Activated CD8-positive, alpha-beta memory T cell treated with anti-CD3 and anti-CD28 coated beads, Interleukin-2, amount 50 U/mL, for 24 hours (primary cell): ENCODE measurements at regions not wholly inside any gene's neighbourhood (a gene's known extent, or its start where the extent isn't known, plus 50 kb on each side); places are given as distances from the start of the nearest gene placed in this dataset.
"Not testable (repeated sequence)": the region's sequence is repeated elsewhere in the genome, so short reads cannot be mapped to it uniquely, and the experiment has no call there.

ENCODE experiments used
- DNase-seq: peaks from one replicate; pipeline ENCODE4 v3.0.0-alpha.2; 2020; ENCODE audit errors: extremely low read depth

DNA sequence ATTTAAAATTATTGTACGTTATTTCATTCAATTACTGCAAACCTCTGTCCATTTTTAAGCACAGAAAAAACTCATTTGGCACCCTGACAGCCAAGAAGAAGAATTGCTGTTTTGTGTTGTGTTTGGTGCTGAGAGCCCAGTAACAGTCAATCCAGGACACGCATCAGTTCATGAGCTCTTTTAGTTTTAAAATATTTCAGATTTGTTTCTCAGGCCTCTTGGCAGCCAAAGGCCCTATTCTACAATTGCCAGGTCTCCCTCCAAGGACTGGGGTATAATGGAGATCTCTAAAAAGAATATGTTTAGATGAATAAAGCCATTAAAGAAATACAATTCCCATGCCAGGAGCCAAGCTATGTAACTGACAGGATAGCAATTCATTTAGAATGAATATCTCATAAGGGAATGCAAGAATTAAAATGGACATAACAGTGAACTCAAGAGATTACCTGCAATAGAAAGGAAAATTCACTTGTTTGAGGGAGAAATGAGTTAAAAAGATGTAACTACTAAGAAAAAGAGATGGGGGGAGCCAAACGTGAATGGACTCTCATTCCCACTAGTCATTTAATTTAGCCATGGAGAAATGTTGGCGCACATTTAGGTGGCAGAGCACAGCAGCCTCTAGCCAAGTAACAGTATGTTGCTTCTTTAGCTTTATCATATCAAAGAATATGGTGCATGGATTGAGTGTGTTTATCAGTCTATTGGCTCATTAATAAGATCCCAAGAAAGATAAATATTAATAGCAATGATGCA is 140.6 kb upstream of the PELI2 start:
- no peak for DNase-seq

GRCh38 chr14:55979096-55979495 is 139.1 kb upstream of the PELI2 start:
- no peak for DNase-seq

GRCh38 chr14:55979781-55980180 is 138.4 kb upstream of the PELI2 start:
- DNase-seq: no peak

GRCh38 chr14:55980970-55981369 is 137.2 kb upstream of the PELI2 start:
- no peak for DNase-seq

GRCh38 chr14:55986069-55986468 is 132.1 kb upstream of the PELI2 start:
- no peak for DNase-seq

DNA sequence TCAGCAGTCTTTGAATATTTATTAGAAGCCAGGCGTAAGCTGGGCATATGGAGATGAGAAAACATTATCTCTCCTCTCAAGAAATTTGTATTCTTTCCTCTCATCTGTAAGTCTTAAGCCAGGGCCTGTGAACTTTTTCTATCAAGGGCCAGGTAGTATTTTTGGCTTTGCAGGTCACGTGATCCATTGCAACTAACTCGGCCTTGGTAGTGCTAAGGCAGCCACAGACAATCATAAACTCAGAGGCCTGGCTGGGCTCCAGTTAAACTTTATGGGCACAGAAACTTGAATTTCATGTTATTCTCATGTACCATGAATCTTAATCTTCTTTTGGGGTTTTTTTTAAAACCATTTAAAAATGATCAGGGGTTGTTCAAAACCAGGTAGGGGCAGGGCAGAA is 117.4 kb upstream of the PELI2 start:
- DNase-seq: no peak

DNA sequence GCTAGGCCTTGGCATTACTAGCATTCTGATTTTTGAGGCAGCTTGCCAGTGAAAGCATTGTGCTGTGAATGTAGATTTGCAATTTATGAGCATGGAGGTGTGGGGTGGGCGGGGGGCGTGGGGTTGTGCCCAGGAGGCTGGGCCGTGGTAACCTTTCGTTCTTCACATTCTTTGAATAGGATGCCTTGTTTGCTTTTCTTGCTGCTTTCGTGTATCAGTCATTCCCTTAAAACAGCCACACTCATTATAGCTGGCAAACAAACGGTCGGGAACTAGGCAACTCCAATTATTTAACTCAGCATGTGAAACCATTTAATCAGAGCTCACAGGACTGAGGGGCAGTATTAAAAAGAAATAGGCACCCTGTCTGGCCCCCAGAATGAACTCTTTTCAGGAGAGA is 115.9 kb upstream of the PELI2 start:
- DNase-seq: no peak

- DNase-seq: no peak
Observed at GRCh38 chr14:56002876-56003625, 115.2 kb upstream of the PELI2 start.

- DNase-seq: no peak
Observed at GRCh38 chr14:56004323-56004722, 113.9 kb upstream of the PELI2 start.

DNA sequence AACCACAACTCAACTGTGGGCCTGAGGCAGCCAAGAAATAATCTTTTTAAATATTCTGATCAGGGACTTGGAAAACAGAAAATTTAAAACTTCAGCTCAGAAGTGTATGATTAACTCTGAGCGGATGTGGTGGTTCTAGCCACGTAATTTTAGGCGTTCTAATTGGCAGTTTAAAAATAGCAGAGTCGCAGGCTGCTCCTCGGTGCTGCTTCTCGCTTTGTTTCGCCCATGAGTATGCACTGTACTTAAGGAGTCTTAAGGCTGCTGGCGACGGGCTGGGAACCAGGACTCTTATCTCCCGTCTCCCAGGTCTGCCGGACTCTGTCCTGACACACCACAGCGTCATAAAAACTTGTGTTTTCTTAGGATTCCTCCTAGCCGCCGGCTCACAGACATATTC is 113.4 kb upstream of the PELI2 start:
- DNase-seq: no peak

DNA sequence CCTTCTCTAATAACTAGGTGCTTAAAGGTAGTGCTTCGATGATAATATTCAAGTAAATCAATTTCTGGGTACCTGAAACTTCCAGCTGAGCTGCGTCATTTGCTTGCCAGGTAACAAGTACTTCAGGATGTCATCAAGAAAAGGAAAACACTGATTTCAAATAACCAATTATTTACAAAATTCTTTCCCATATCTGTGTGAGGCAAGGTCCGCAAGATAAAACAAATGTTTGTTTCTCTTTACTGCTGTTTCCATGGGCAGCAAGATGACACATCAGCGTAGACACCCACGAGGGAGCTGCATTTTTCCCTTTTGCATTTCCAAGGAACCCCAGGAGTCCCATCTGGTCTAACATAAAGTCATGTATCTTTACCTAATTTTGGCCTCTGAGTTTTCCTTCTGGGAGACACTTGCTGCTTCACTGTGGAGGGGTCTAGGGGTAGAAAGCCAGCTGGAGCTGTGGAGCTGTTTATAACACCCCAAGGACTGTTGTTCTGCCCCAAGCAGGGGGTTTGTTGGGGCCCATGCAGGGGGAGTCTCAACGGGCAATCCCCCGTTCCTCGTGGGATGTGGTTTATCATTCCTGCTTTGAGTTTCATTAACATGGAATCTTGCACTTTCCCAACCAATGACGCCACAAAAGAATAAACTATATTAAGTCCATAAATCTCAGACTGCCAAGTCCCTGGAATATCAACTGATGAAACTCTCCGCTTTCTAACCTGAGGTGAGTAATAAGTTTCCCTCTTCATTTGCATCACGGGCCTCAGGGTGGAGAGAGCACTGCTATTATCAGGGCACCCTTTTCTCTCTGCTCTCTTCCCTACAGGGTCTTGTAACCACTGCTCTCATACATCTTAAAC is 112.8 kb upstream of the PELI2 start:
- no peak for DNase-seq

GRCh38 chr14:56007491-56007890 is 110.7 kb upstream of the PELI2 start:
- not testable (repeated sequence) for DNase-seq

GRCh38 chr14:56008150-56008549 is 110.1 kb upstream of the PELI2 start:
- DNase-seq: no peak

DNA sequence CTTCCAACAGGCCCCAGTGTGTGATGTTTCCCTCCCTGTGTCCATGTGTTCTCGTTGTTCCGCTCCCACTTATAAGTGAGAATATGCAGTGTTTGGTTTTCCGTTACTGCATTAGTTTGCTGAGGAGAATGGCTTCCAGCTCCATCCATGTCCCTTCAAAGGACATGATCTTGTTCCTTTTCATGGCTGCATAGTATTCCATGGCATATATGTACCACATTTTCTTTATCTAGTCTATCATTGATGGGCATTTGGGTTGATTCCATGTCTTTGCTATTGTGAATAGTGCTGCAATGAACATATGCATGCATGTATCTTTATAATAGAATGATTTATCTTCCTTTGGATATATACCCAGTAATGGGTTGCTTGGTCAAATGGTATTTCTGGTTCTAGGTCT is 109.5 kb upstream of the PELI2 start:
- DNase-seq: not testable (repeated sequence)

DNA sequence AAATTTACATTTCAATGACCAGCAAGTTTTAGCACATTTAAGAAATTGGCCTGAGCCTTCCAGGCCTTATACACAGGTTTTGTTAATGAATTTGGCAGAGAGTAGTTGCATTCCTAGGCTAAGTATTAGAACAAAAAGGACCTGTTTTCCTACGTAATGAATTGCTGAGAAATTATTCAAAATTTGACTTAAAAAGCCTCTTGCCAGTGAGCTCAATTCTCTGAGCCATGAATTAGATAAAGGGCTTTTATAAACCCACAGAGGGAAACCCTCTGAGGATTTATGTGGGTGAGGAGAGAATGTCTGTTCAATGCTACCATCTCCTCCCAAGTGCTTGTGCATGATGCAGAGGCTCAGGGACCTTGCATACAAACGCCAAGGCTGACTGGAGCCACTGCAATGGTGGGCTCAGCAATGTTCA is 94.5 kb upstream of the PELI2 start:
- DNase-seq: no peak

- DNase-seq: no peak
Observed at GRCh38 chr14:56025191-56025590, 93.0 kb upstream of the PELI2 start.

- no peak for DNase-seq
Observed at GRCh38 chr14:56026506-56026905, 91.7 kb upstream of the PELI2 start.

DNA sequence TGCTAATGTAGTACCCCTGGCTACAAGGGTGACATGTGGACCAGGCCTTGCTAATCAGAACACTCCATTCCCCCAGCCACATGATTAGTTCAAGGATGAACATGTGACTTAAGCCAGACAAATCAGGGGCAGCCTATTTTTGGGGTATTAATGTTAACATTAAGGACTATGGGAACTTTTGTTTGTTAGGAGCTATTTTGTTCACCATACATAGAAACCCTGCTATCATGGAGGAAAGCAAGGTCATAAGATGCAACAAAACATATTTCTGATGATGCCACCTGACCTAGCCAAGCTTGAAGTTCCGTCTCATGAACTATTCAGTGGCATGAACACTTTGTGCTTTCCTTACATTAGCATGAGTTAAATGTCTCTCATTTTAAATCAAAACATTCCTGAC is 90.8 kb upstream of the PELI2 start:
- DNase-seq: no peak

DNA sequence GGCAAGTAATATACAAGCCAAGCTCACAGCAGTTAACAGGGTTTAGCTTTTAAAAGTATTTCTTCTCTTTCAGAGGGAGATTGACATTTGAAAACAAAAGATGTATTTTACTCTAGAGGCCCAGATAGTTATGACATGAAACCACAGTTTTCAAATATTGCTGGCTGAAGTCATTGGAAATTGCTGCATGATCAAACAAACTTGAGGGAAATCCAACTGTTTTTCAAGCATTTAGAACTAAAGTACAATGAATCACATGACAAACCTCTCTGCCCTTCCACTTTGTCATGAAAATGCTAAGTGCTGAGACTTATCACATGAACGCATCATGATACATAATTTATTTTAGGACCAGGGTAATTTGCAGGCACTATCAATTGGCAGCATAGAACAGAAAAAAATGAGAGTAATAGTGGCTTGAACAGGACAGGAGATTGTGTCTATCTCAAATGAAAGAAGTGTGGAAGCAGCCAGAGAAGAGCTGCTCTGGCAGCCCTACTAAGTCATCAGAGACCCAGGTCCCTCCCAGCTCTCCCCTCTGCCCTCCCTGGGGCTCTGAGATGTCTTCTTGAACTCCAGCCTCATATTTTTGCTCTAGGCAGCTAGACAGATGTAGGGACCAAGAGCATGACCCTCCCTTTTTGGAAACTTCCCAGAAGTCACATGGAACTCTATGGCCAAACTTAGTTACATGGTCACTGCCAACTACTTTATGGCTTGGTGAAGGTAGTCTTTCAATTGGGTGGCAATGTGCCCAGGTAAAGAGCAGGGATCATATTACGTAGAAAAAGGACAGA is 90.1 kb upstream of the PELI2 start:
- DNase-seq: no peak

DNA sequence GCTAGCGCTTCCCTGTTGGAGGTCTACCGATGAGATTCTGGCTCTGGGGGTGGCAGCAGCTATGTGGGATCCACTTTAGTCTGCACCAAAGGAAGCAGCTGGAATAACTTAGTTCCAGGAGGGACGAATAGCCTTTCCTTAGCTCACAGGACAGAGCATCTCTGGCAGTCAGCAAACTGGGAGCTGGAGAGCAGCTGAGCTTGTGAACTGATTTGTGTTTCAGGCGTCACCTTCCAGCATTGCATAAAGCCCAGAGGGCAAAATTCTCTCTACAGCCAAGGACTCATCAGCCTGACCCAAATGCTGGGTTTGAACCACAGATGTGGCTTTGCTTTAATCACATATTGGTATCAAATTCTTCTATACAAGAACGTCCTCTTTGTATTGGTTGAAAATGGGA is 81.9 kb upstream of the PELI2 start:
- DNase-seq: no peak

- DNase-seq: no peak
Observed at GRCh38 chr14:56040121-56040520, 78.1 kb upstream of the PELI2 start.

DNA sequence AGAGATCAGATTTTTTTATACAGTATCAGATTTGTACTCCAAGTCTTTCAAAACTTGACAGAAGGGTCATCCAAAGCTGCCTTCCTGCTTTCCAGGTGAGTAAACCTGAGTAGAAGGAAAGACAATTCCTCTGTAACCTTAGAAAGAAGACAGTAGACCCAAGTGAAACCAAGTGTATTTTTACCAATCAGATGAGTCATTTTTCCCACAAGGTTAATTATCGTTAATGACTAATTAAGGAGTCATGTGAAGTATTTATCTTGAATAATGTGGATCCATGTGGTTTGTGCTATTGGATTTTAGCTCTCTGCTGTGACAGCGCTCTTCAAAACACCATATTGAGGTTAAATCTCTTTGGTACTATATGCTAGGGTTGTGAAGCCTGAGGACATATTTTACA is 74.0 kb upstream of the PELI2 start:
- no peak for DNase-seq
